ES-I3 (cell line): ENCODE measurements at regions not wholly inside any gene's neighbourhood (a gene's known extent, or its start where the extent isn't known, plus 50 kb on each side); places are given as distances from the start of the nearest gene placed in this dataset.

Source experiments
- H3K36me3 ChIP-seq: 2 replicates; pipeline ENCODE4 v1.6.1; 2013; ENCODE audit warnings: mild to moderate bottlenecking, low read length, control low read depth, moderate library complexity; ENCODE audit not compliant: insufficient read depth
- H3K4me1 ChIP-seq: 2 replicates; pipeline ENCODE4 v1.6.1; 2013; ENCODE audit warnings: mild to moderate bottlenecking, control low read depth, low read length; ENCODE audit not compliant: insufficient read depth
- H3K9ac ChIP-seq: 2 replicates; pipeline ENCODE4 v1.6.1; 2013; ENCODE audit warnings: low read depth, mild to moderate bottlenecking, low read length, moderate library complexity
- H3K9me3 ChIP-seq: 2 replicates; pipeline ENCODE4 v1.6.1; 2013; ENCODE audit warnings: mild to moderate bottlenecking, low read length, moderate library complexity; ENCODE audit not compliant: control insufficient read depth, insufficient read depth

- no peaks in the 10 kb centered on the region for H3K9me3 ChIP-seq
- no peaks in the 10 kb centered on the region for H3K4me1 ChIP-seq
- H3K36me3 ChIP-seq = no peaks in the 10 kb centered on the region
- no peak overlapping the region for H3K9ac ChIP-seq
Measured at GRCh38 chr4:186902361-186902760, 178.7 kb upstream of the FAT1 start.

GRCh38 chr4:186904101-186904500 is 180.4 kb upstream of the FAT1 start:
- no peak overlapping the region for H3K9ac ChIP-seq
- H3K4me1 ChIP-seq = no peaks in the 10 kb centered on the region
- H3K36me3 ChIP-seq = no peaks in the 10 kb centered on the region
- no peaks in the 10 kb centered on the region for H3K9me3 ChIP-seq

- Histone ChIP-seq H3K36me3 (no peaks in the 10 kb centered on the region), H3K9me3 (no peaks in the 10 kb centered on the region), H3K9ac (no peak overlapping the region), H3K4me1 (no peaks in the 10 kb centered on the region)
Measured at GRCh38 chr4:186906722-186907121, 183.1 kb upstream of the FAT1 start.

GRCh38 chr4:186910385-186910784 is 186.7 kb upstream of the FAT1 start:
- H3K4me1 ChIP-seq = peaks cover 5% of the 10 kb centered on the region
- no peak overlapping the region for H3K9ac ChIP-seq
- no peaks in the 10 kb centered on the region for H3K36me3 ChIP-seq
- H3K9me3 ChIP-seq = no peaks in the 10 kb centered on the region

GRCh38 chr4:186912606-186913005 is 188.9 kb upstream of the FAT1 start:
- Histone ChIP-seq H3K9me3 (no peaks in the 10 kb centered on the region), H3K36me3 (no peaks in the 10 kb centered on the region), H3K9ac (no peak overlapping the region), H3K4me1 (peaks cover 12% of the 10 kb centered on the region)

- H3K36me3 ChIP-seq = no peaks in the 10 kb centered on the region
- H3K4me1 ChIP-seq = peaks cover 12% of the 10 kb centered on the region
- no peaks in the 10 kb centered on the region for H3K9me3 ChIP-seq
- no peak overlapping the region for H3K9ac ChIP-seq
Measured at GRCh38 chr4:186915816-186916215, 192.2 kb upstream of the FAT1 start.

GRCh38 chr4:186917136-186917535 is 193.5 kb upstream of the FAT1 start:
- no peak overlapping the region for H3K9ac ChIP-seq
- H3K9me3 ChIP-seq = no peaks in the 10 kb centered on the region
- H3K36me3 ChIP-seq = no peaks in the 10 kb centered on the region
- H3K4me1 ChIP-seq = peaks cover 12% of the 10 kb centered on the region

GRCh38 chr4:186918466-186918865 is 194.8 kb upstream of the FAT1 start:
- Histone ChIP-seq H3K36me3 (no peaks in the 10 kb centered on the region), H3K9ac (no peak overlapping the region), H3K9me3 (no peaks in the 10 kb centered on the region), H3K4me1 (peaks cover 12% of the 10 kb centered on the region)

- Histone ChIP-seq H3K9ac (no peak overlapping the region), H3K9me3 (no peaks in the 10 kb centered on the region), H3K36me3 (no peaks in the 10 kb centered on the region), H3K4me1 (peaks cover 12% of the 10 kb centered on the region)
Measured at GRCh38 chr4:186919340-186919739, 195.7 kb upstream of the FAT1 start.

GRCh38 chr4:186920483-186920882 is 196.8 kb upstream of the FAT1 start:
- H3K4me1 ChIP-seq = peaks cover 6% of the 10 kb centered on the region
- H3K9me3 ChIP-seq = no peaks in the 10 kb centered on the region
- H3K9ac ChIP-seq = no peak overlapping the region
- H3K36me3 ChIP-seq = no peaks in the 10 kb centered on the region

GRCh38 chr4:186920992-186921391 is 197.3 kb upstream of the FAT1 start:
- Histone ChIP-seq H3K36me3 (no peaks in the 10 kb centered on the region), H3K9ac (no peak overlapping the region), H3K4me1 (peaks cover under 1% of the 10 kb centered on the region; the same call in 1 of the 2 replicates), H3K9me3 (no peaks in the 10 kb centered on the region)

- Histone ChIP-seq H3K4me1 (no peaks in the 10 kb centered on the region; the same call in 1 of the 2 replicates), H3K9ac (no peak overlapping the region), H3K9me3 (no peaks in the 10 kb centered on the region), H3K36me3 (no peaks in the 10 kb centered on the region)
Measured at GRCh38 chr4:186924723-186925122, 201.1 kb upstream of the FAT1 start.

GRCh38 chr4:186927624-186928023 is 204.0 kb upstream of the FAT1 start:
- Histone ChIP-seq H3K4me1 (no peaks in the 10 kb centered on the region), H3K36me3 (no peaks in the 10 kb centered on the region), H3K9me3 (0 out of 2 replicates have a peak, but pooled peaks cover 3% of the 10 kb centered on the region), H3K9ac (no peak overlapping the region)

GRCh38 chr4:186930024-186930423 is 206.4 kb upstream of the FAT1 start:
- no peaks in the 10 kb centered on the region for H3K4me1 ChIP-seq
- H3K9ac ChIP-seq = no peak overlapping the region
- H3K36me3 ChIP-seq = no peaks in the 10 kb centered on the region
- 0 out of 2 replicates have a peak, but pooled peaks cover 3% of the 10 kb centered on the region for H3K9me3 ChIP-seq

- H3K4me1 ChIP-seq = no peaks in the 10 kb centered on the region
- H3K9ac ChIP-seq = no peak overlapping the region
- no peaks in the 10 kb centered on the region for H3K36me3 ChIP-seq
- 0 out of 2 replicates have a peak, but pooled peaks cover 3% of the 10 kb centered on the region for H3K9me3 ChIP-seq
Measured at GRCh38 chr4:186931519-186931918, 207.9 kb upstream of the FAT1 start.

- no peaks in the 10 kb centered on the region for H3K36me3 ChIP-seq
- no peak overlapping the region for H3K9ac ChIP-seq
- H3K4me1 ChIP-seq = no peaks in the 10 kb centered on the region
- 0 out of 2 replicates have a peak, but pooled peaks cover 3% of the 10 kb centered on the region for H3K9me3 ChIP-seq
Measured at GRCh38 chr4:186932196-186932595, 208.5 kb upstream of the FAT1 start.
